Panc1 (cell line): ENCODE measurements at regions not wholly inside any gene's neighbourhood (a gene's known extent, or its start where the extent isn't known, plus 50 kb on each side); places are given as distances from the start of the nearest gene placed in this dataset.
"Not testable (repeated sequence)": the region's sequence is repeated elsewhere in the genome, so short reads cannot be mapped to it uniquely, and the experiment has no call there.

Source experiments
- POLR2AphosphoS5 ChIP-seq: IDR thresholded peaks from 2 replicates; pipeline ENCODE4 v1.6.1; 2012; ENCODE audit warnings: mild to moderate bottlenecking, low read depth, low read length, moderate library complexity
- SIN3A ChIP-seq: IDR thresholded peaks from 2 replicates; pipeline ENCODE4 v1.6.1; 2012; ENCODE audit warnings: low read depth, mild to moderate bottlenecking, low read length, moderate library complexity, borderline replicate concordance; ENCODE audit not compliant: insufficient read depth
- TF ChIP-seq, protein P1 (sequence below): fragments of 450-650 bp; IDR thresholded peaks from 2 replicates; pipeline ENCODE4 v1.5.1; 2017; ENCODE audit warnings: mild to moderate bottlenecking
- TF ChIP-seq, protein P2 (sequence below), 2 experiments: IDR thresholded peaks; 2 replicates each; pipeline ENCODE4 v1.6.1; 2011 to 2012; ENCODE audit warnings: low read depth in 2 of 2, control low read depth in 1 of 2, low read length in 1 of 2, mild to moderate bottlenecking in 1 of 2, moderate library complexity in 1 of 2; ENCODE audit not compliant: insufficient read depth in 1 of 2

DNA sequence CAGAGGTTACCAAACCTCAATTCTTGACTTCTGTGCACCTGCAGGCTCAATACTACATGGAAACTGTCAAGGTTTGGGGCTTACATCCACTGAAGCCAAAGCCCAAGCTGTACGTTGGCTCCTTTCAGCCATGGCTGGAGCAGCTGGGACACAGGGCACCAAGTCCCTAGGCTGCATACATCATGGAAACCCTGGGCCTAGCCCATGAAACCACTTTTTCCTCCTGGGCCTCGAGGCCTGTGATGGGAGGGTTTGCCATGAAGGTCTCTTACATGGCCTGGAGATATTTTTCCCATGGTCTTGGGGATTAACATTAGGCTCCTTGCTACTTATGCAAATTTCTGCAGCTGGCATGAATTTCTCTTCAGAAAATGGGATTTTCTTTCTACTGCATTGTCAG lies 1638.7 kb downstream of the EFNA5 start:
- TF ChIP-seq, protein P1, sequence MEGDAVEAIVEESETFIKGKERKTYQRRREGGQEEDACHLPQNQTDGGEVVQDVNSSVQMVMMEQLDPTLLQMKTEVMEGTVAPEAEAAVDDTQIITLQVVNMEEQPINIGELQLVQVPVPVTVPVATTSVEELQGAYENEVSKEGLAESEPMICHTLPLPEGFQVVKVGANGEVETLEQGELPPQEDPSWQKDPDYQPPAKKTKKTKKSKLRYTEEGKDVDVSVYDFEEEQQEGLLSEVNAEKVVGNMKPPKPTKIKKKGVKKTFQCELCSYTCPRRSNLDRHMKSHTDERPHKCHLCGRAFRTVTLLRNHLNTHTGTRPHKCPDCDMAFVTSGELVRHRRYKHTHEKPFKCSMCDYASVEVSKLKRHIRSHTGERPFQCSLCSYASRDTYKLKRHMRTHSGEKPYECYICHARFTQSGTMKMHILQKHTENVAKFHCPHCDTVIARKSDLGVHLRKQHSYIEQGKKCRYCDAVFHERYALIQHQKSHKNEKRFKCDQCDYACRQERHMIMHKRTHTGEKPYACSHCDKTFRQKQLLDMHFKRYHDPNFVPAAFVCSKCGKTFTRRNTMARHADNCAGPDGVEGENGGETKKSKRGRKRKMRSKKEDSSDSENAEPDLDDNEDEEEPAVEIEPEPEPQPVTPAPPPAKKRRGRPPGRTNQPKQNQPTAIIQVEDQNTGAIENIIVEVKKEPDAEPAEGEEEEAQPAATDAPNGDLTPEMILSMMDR, result not testable (repeated sequence)
- TF ChIP-seq, protein P2, sequence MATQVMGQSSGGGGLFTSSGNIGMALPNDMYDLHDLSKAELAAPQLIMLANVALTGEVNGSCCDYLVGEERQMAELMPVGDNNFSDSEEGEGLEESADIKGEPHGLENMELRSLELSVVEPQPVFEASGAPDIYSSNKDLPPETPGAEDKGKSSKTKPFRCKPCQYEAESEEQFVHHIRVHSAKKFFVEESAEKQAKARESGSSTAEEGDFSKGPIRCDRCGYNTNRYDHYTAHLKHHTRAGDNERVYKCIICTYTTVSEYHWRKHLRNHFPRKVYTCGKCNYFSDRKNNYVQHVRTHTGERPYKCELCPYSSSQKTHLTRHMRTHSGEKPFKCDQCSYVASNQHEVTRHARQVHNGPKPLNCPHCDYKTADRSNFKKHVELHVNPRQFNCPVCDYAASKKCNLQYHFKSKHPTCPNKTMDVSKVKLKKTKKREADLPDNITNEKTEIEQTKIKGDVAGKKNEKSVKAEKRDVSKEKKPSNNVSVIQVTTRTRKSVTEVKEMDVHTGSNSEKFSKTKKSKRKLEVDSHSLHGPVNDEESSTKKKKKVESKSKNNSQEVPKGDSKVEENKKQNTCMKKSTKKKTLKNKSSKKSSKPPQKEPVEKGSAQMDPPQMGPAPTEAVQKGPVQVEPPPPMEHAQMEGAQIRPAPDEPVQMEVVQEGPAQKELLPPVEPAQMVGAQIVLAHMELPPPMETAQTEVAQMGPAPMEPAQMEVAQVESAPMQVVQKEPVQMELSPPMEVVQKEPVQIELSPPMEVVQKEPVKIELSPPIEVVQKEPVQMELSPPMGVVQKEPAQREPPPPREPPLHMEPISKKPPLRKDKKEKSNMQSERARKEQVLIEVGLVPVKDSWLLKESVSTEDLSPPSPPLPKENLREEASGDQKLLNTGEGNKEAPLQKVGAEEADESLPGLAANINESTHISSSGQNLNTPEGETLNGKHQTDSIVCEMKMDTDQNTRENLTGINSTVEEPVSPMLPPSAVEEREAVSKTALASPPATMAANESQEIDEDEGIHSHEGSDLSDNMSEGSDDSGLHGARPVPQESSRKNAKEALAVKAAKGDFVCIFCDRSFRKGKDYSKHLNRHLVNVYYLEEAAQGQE (IDR thresholded peaks at IDR 0.05; ENCODE audit: insufficient read depth in 1 of 2, low read depth in 2 of 2, low read length in 1 of 2), result not testable (repeated sequence)
- not testable (repeated sequence) for TF ChIP-seq POLR2AphosphoS5, SIN3A
